Occipital lobe (tissue), 1 donor: ENCODE measurements at regions not wholly inside any gene's neighbourhood (a gene's known extent, or its start where the extent isn't known, plus 50 kb on each side); places are given as distances from the start of the nearest gene placed in this dataset.

Source experiments
- DNase-seq: peaks from one replicate; lab custom pipeline; 2025; lab: John Stamatoyannopoulos, UW

GRCh38 chr12:13387101-13387500, 190.6 kb downstream of the EMP1 start:
- no peak for DNase-seq

- DNase-seq = no peak
These were observed 190.0 kb downstream of the EMP1 start for GRCh38 chr12:13386323-13387039.

- no peak for DNase-seq
These were observed 186.9 kb downstream of the EMP1 start for GRCh38 chr12:13383379-13383778.

GRCh38 chr12:13380297-13380696, 183.8 kb downstream of the EMP1 start:
- no peak for DNase-seq

- DNase-seq = no peak
These were observed 183.1 kb downstream of the EMP1 start for GRCh38 chr12:13379531-13380188.

GRCh38 chr12:13377698-13378097, 181.2 kb downstream of the EMP1 start:
- no peak for DNase-seq

GRCh38 chr12:13376610-13377373, 180.3 kb downstream of the EMP1 start:
- DNase-seq = no peak

- DNase-seq = no peak
These were observed 179.2 kb downstream of the EMP1 start for GRCh38 chr12:13375583-13376345.

GRCh38 chr12:13374793-13375192, 178.3 kb downstream of the EMP1 start:
- no peak for DNase-seq

- no peak for DNase-seq
These were observed 177.3 kb downstream of the EMP1 start for GRCh38 chr12:13373803-13374202.

GRCh38 chr12:13373131-13373530, 176.6 kb downstream of the EMP1 start:
- no peak for DNase-seq

- no peak for DNase-seq
These were observed 175.9 kb downstream of the EMP1 start for GRCh38 chr12:13372386-13372785.

GRCh38 chr12:13371797-13372196, 175.3 kb downstream of the EMP1 start:
- DNase-seq = no peak

GRCh38 chr12:13371367-13371766, 174.8 kb downstream of the EMP1 start:
- no peak for DNase-seq

- no peak for DNase-seq
These were observed 173.0 kb downstream of the EMP1 start for GRCh38 chr12:13369474-13370056.

GRCh38 chr12:13368971-13369370, 172.4 kb downstream of the EMP1 start:
- DNase-seq = no peak

- no peak for DNase-seq
These were observed 171.9 kb downstream of the EMP1 start for GRCh38 chr12:13368431-13368830.

- DNase-seq = peak; percentile 46
These were observed 171.4 kb downstream of the EMP1 start for GRCh38 chr12:13367973-13368372.

GRCh38 chr12:13365748-13366366, 169.3 kb downstream of the EMP1 start:
- DNase-seq = peak; percentile 59

GRCh38 chr12:13362260-13362841, 165.8 kb downstream of the EMP1 start:
- DNase-seq = peak; percentile 6

GRCh38 chr12:13359636-13360035, 163.1 kb downstream of the EMP1 start:
- no peak for DNase-seq
